PC-9 (cell line): ENCODE measurements at regions not wholly inside any gene's neighbourhood (a gene's known extent, or its start where the extent isn't known, plus 50 kb on each side); places are given as distances from the start of the nearest gene placed in this dataset.

Experiments
- BruUV-seq: library from RNA; stranded (reverse); fragments of 400-500 nt; replicated peaks from 2 replicates; lab custom pipeline; 2021; lab: Mats Ljungman, UMichigan
- CTCF ChIA-PET: fragments of 300-600 bp; sonication (Branson Sonifier 250); formaldehyde crosslinking; loops from one replicate; lab custom pipeline; 2022; ENCODE audit warnings: antibody characterized with exemption; lab: Charles Lee
- POLR2A ChIA-PET: fragments of 300-600 bp; sonication (Branson Sonifier 250); formaldehyde crosslinking; loops from one replicate; lab custom pipeline; 2022; ENCODE audit warnings: antibody characterized with exemption; ENCODE audit not compliant: unreplicated experiment; lab: Charles Lee
- DNase-seq, 2 experiments: peaks; one replicate each; pipeline versions ENCODE4 v3.0.0 to v3.0.0-alpha.2; 2015 to 2022; ENCODE audit warnings: mixed read lengths in 1 of 2
- H2AFZ ChIP-seq: fragments of 200-600 bp; sonication (generic); 2 replicates; pipeline ENCODE4 v1.8.1; 2017; ENCODE audit warnings: antibody characterized with exemption
- H3F3A ChIP-seq: fragments of 200-600 bp; sonication (generic); 2 replicates; pipeline ENCODE4 v1.8.1; 2017; ENCODE audit warnings: antibody characterized with exemption, mild to moderate bottlenecking, low read depth; ENCODE audit not compliant: insufficient read depth
- H3K27ac ChIP-seq: fragments of 200-600 bp; sonication (generic); 2 replicates; pipeline ENCODE4 v1.6.1; 2016; ENCODE audit warnings: mixed run types
- H3K27me3 ChIP-seq: fragments of 200-600 bp; sonication (generic); 2 replicates; pipeline ENCODE4 v1.6.1; 2016; ENCODE audit warnings: low read depth, mixed run types; ENCODE audit not compliant: insufficient read depth
- H3K36me3 ChIP-seq: fragments of 200-600 bp; sonication (generic); 2 replicates; pipeline ENCODE4 v1.6.1; 2016; ENCODE audit warnings: low read depth, mixed run types
- H3K4me1 ChIP-seq: fragments of 200-600 bp; sonication (generic); replicated peaks from 2 replicates; pipeline ENCODE4 v1.6.1; 2016; ENCODE audit warnings: mixed run types; ENCODE audit not compliant: insufficient read depth
- H3K4me2 ChIP-seq: fragments of 200-600 bp; sonication (generic); 2 replicates; pipeline ENCODE4 v1.6.1; 2017; ENCODE audit warnings: mixed run types
- H3K4me3 ChIP-seq: fragments of 200-600 bp; sonication (generic); 2 replicates; pipeline ENCODE4 v1.6.1; 2016; ENCODE audit warnings: mixed run types
- H3K79me2 ChIP-seq: fragments of 200-600 bp; sonication (generic); 2 replicates; pipeline ENCODE4 v1.6.1; 2017; ENCODE audit warnings: low read depth, mixed run types
- H3K9me2 ChIP-seq: fragments of 200-600 bp; sonication (generic); 2 replicates; pipeline ENCODE4 v1.8.1; 2017; ENCODE audit warnings: mild to moderate bottlenecking; ENCODE audit not compliant: insufficient read depth
- H3K9me3 ChIP-seq: fragments of 200-600 bp; sonication (generic); 2 replicates; pipeline ENCODE4 v1.8.1; 2016; ENCODE audit warnings: low read depth; ENCODE audit not compliant: insufficient read depth
- H4K20me1 ChIP-seq: fragments of 200-600 bp; sonication (generic); 2 replicates; pipeline ENCODE4 v1.8.1; 2017; ENCODE audit not compliant: insufficient read depth
- CTCF ChIP-seq: fragments of 200-600 bp; sonication (generic); conservative IDR thresholded peaks from 2 replicates; pipeline ENCODE4 v1.6.1; 2017; ENCODE audit warnings: mixed run types, antibody characterized with exemption, mild to moderate bottlenecking, moderate library complexity
- EZH2 ChIP-seq: fragments of 200-600 bp; sonication (generic); IDR thresholded peaks from 2 replicates; pipeline ENCODE4 v1.8.0; 2017; ENCODE audit warnings: antibody characterized with exemption, low read depth
- intact Hi-C: fragments of 100-400 bp; cut with micrococcal nuclease; formaldehyde crosslinking; loops from one replicate; pipeline ENCODE4 v1.10.0; 2022; ENCODE audit not compliant: unreplicated experiment

- intact Hi-C loops = no loop called here
- BruUV-seq = no TSS peak
- CTCF ChIA-PET = no interaction called here
These were observed 123.7 kb upstream of the EEPD1 start for GRCh38 chr7:36029311-36029710.

GRCh38 chr7:36029853-36030515 is 123.1 kb upstream of the EEPD1 start:
- Histone ChIP-seq H3K9me2 (no peaks in the 10 kb centered on the region), H3K36me3 (no peaks in the 10 kb centered on the region), H4K20me1 (no peaks in the 10 kb centered on the region), H3F3A (peaks cover 16% of the 10 kb centered on the region), H3K9me3 (no peaks in the 10 kb centered on the region), H2AFZ (no peak overlapping the region), H3K4me2 (no peak overlapping the region), H3K27me3 (no peaks in the 10 kb centered on the region), H3K4me1 (peaks cover 33% of the 10 kb centered on the region), H3K79me2 (no peaks in the 10 kb centered on the region), H3K4me3 (no peak overlapping the region), H3K27ac (no peak overlapping the region)
- no peak for TF ChIP-seq CTCF
- no peak for TF ChIP-seq EZH2
- DNase-seq = peak in 1 of 2 experiments; percentile 70
- CTCF ChIA-PET = no interaction called here
- intact Hi-C loops = no loop called here
- no TSS peak for BruUV-seq
- POLR2A ChIA-PET = no interaction called here

More at GRCh38 chr7:36029311-36029710, 123.7 kb upstream of the EEPD1 start:
- Histone ChIP-seq H3K9me2 (no peaks in the 10 kb centered on the region), H4K20me1 (no peaks in the 10 kb centered on the region), H3K4me3 (no peak overlapping the region), H3K79me2 (no peaks in the 10 kb centered on the region), H3K4me1 (peaks cover 32% of the 10 kb centered on the region), H3K4me2 (no peak overlapping the region), H3F3A (peaks cover 16% of the 10 kb centered on the region), H3K36me3 (no peaks in the 10 kb centered on the region), H3K27ac (no peak overlapping the region), H2AFZ (no peak overlapping the region), H3K27me3 (no peaks in the 10 kb centered on the region), H3K9me3 (no peaks in the 10 kb centered on the region)
- DNase-seq = no peak
- POLR2A ChIA-PET = no interaction called here
- no peak for TF ChIP-seq EZH2
- no peak for TF ChIP-seq CTCF

GRCh38 chr7:36032361-36032818 is 120.7 kb upstream of the EEPD1 start:
- peaks cover 33% of the 10 kb centered on the region for H3F3A ChIP-seq
- H3K4me3 ChIP-seq = no peak overlapping the region
- no peaks in the 10 kb centered on the region for H4K20me1 ChIP-seq
- H3K9me2 ChIP-seq = no peaks in the 10 kb centered on the region
- no peak overlapping the region for H2AFZ ChIP-seq
- H3K9me3 ChIP-seq = no peaks in the 10 kb centered on the region
- H3K27me3 ChIP-seq = no peaks in the 10 kb centered on the region
- no peaks in the 10 kb centered on the region for H3K79me2 ChIP-seq
- intact Hi-C loops = no loop called here
- ChIA-PET CTCF (interaction anchor here (0.6 kb wide), 1 partner anchor 224 kb away, joined by 3 read pairs; no protein-coding TSS in a partner anchor), POLR2A (interaction anchor here (0.6 kb wide), 1 partner anchor 131 kb away, joined by 5 read pairs; no protein-coding TSS in a partner anchor)
- peak overlapping the region; percentile 4; the same call in 1 of the 2 replicates for H3K4me2 ChIP-seq
- peak in 1 of 2 experiments; percentile 81 for DNase-seq
- H3K27ac ChIP-seq = no peak overlapping the region
- H3K4me1 ChIP-seq = peaks cover 54% of the 10 kb centered on the region
- no TSS peak for BruUV-seq
- TF ChIP-seq CTCF (no peak), EZH2 (no peak)
- H3K36me3 ChIP-seq = no peaks in the 10 kb centered on the region
